ENCODE measurements at regions not wholly inside any gene's neighbourhood (a gene's known extent, or its start where the extent isn't known, plus 50 kb on each side); places are given as distances from the start of the nearest gene placed in this dataset.

DNA sequence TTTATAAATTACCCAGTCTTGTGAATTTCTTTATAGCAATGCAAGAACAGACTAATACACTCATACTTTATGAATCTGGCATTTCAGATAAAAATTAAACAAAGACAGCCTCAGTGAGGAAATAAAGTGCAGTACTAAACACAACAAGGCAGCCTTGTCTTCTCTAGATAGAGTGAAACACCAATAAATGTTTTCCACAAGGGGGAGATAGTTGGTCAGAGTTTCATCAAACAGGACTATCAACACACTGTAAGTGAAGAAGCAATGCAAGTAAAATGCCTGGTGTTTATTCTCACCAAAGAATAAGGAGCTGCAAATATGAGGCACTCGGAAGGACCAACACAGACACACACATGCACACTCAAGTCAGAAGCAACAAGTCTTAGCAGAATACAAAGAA is 62.8 kb downstream of the FAM9B start:
- Histone ChIP-seq H3K9ac (ENCODE audit: low read length in 5 of 5) (no peak overlapping the region), H3K4me3 (ENCODE audit: low read depth in 1 of 5, low read length in 5 of 5) (no peak overlapping the region), H3K4me1 (ENCODE audit: control insufficient read depth in 5 of 5, insufficient read depth in 5 of 5, low read length in 5 of 5) (no peaks in the 10 kb centered on the region), H3K36me3 (ENCODE audit: control insufficient read depth in 5 of 5, insufficient read depth in 5 of 5, low read length in 5 of 5) (no peaks in the 10 kb centered on the region), H3K27me3 (ENCODE audit: control insufficient read depth in 5 of 5, insufficient read depth in 4 of 5, low read length in 5 of 5) (peaks cover 0 to 3% (median 0%) of the 10 kb centered on the region in 5 donors), H3K27ac (ENCODE audit: low read depth, low read length) (no peak overlapping the region), H3K9me3 (ENCODE audit: control insufficient read depth in 5 of 5, low read length in 5 of 5) (peaks cover 0 to 4% (median 0%) of the 10 kb centered on the region in 5 donors)

DNA sequence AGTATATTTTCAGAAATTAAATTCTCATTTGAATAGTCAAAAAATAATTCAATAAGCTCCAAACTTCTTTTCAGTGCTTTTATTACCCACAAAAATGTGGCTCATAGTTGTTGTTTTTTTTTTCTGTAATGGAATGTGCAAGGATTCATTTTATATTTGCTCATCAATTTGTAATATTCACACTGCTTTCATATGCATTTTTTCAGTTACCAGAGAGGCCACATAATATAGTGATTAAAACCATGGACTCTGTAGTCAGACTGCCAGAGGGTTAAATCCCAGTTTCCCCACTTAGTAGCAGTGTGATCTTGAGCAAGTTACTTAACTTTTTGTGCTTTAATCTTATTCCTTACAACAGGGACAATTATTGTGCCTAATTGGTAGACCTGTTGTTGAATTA is 64.5 kb downstream of the FAM9B start:
- no peak overlapping the region for H3K9ac ChIP-seq (ENCODE audit: low read length in 5 of 5)
- no peaks in the 10 kb centered on the region for H3K36me3 ChIP-seq (ENCODE audit: control insufficient read depth in 5 of 5, insufficient read depth in 5 of 5, low read length in 5 of 5)
- no peaks in the 10 kb centered on the region for H3K4me1 ChIP-seq (ENCODE audit: control insufficient read depth in 5 of 5, insufficient read depth in 5 of 5, low read length in 5 of 5)
- H3K27ac ChIP-seq (ENCODE audit: low read depth, low read length), result no peak overlapping the region
- H3K9me3 ChIP-seq (ENCODE audit: control insufficient read depth in 5 of 5, low read length in 5 of 5), result peaks cover 0 to 4% (median 3%) of the 10 kb centered on the region in 5 donors
- peaks cover 0 to 3% (median 0%) of the 10 kb centered on the region in 5 donors for H3K27me3 ChIP-seq (ENCODE audit: control insufficient read depth in 5 of 5, insufficient read depth in 4 of 5, low read length in 5 of 5)
- H3K4me3 ChIP-seq (ENCODE audit: low read depth in 1 of 5, low read length in 5 of 5), result no peak overlapping the region

DNA sequence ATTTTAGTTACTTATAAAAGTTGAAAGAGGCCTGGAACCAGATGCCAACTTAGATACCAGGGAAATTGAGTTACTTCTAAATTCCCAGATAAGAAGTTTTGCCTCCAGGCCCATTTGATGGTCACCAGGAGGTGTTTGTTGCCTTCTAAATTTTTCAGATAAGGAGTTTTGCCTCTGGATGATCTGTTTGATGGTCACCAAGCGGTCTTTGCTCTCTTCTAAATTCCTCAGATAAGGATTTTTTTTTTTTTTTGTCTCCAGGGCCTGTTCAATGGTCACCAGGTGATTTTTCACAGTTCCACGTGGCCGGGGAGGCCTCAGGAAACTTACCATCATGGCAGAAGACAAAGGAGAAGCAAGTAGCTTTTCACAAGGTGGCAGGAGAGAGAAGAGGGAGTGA is 66.5 kb downstream of the FAM9B start:
- Histone ChIP-seq H3K4me1 (ENCODE audit: control insufficient read depth in 5 of 5, insufficient read depth in 5 of 5, low read length in 5 of 5) (no peaks in the 10 kb centered on the region), H3K36me3 (ENCODE audit: control insufficient read depth in 5 of 5, insufficient read depth in 5 of 5, low read length in 5 of 5) (no peaks in the 10 kb centered on the region), H3K27ac (ENCODE audit: low read depth, low read length) (no peak overlapping the region), H3K9me3 (ENCODE audit: control insufficient read depth in 5 of 5, low read length in 5 of 5) (peaks cover 0 to 10% (median 4%) of the 10 kb centered on the region in 5 donors), H3K4me3 (ENCODE audit: low read depth in 1 of 5, low read length in 5 of 5) (no peak overlapping the region), H3K27me3 (ENCODE audit: control insufficient read depth in 5 of 5, insufficient read depth in 4 of 5, low read length in 5 of 5) (peaks cover 0 to 3% (median 0%) of the 10 kb centered on the region in 5 donors), H3K9ac (ENCODE audit: low read length in 5 of 5) (no peak overlapping the region)

DNA sequence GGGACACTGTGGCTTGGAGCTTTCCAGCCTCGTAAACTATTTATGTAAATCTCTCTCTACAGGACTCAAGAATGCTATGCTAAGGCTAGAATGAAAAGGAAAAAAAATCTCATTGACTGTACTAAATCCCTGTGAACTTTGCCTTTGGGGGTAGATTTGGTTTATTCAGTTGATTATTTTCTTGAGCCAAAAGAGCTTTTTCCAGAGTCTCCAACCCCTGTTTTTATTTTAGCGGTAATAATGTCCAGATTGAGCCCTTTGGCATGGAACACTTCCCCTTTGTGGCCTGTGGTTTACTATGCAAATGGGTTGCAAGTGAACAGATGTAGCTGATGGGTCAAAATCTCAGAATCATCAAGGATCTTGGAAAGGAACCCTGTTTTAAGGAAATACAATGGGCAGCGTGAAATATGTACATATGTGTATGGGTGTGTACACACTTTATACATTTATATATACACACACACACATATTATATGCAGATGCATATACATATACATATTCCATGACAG is 72.9 kb downstream of the FAM9B start:
- Histone ChIP-seq H3K4me1 (ENCODE audit: control insufficient read depth in 5 of 5, insufficient read depth in 5 of 5, low read length in 5 of 5) (no peaks in the 10 kb centered on the region), H3K9ac (ENCODE audit: low read length in 5 of 5) (no peak overlapping the region), H3K27ac (ENCODE audit: low read depth, low read length) (no peak overlapping the region), H3K9me3 (ENCODE audit: control insufficient read depth in 5 of 5, low read length in 5 of 5) (peaks cover 0 to 10% (median 0%) of the 10 kb centered on the region in 5 donors), H3K4me3 (ENCODE audit: low read depth in 1 of 5, low read length in 5 of 5) (no peak overlapping the region), H3K36me3 (ENCODE audit: control insufficient read depth in 5 of 5, insufficient read depth in 5 of 5, low read length in 5 of 5) (no peaks in the 10 kb centered on the region), H3K27me3 (ENCODE audit: control insufficient read depth in 5 of 5, insufficient read depth in 4 of 5, low read length in 5 of 5) (peaks cover 0 to 9% (median 5%) of the 10 kb centered on the region in 5 donors)

GRCh38 chrX:8955511-8955910 is 78.4 kb downstream of the FAM9B start:
- Histone ChIP-seq H3K4me3 (ENCODE audit: low read depth in 1 of 5, low read length in 5 of 5) (no peak overlapping the region), H3K9me3 (ENCODE audit: control insufficient read depth in 5 of 5, low read length in 5 of 5) (no peaks in the 10 kb centered on the region), H3K27ac (ENCODE audit: low read depth, low read length) (no peak overlapping the region), H3K9ac (ENCODE audit: low read length in 5 of 5) (no peak overlapping the region), H3K36me3 (ENCODE audit: control insufficient read depth in 5 of 5, insufficient read depth in 5 of 5, low read length in 5 of 5) (no peaks in the 10 kb centered on the region), H3K4me1 (ENCODE audit: control insufficient read depth in 5 of 5, insufficient read depth in 5 of 5, low read length in 5 of 5) (no peaks in the 10 kb centered on the region), H3K27me3 (ENCODE audit: control insufficient read depth in 5 of 5, insufficient read depth in 4 of 5, low read length in 5 of 5) (peaks cover 9 to 25% (median 13%) of the 10 kb centered on the region in 5 donors)

DNA sequence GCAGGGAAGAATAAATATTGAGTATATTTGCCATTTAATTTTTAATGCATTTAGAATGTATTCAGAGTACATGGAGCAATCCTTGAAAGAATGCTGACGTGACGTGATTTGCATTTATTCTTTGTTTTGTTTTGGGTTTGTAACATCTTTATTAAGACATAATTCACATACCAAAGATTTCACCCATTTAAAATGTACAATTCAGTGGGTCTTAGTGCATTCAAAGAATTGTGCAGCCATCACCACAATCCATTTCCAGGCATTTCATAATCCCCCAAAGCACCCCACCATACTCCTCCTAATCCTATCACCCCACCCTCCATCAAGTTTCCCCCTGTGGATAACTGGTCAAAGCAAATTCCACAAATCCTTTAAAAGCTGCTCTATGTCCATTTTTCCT is 87.4 kb downstream of the FAM9B start:
- H3K9ac ChIP-seq (ENCODE audit: low read length in 5 of 5), result no peak overlapping the region
- no peak overlapping the region for H3K27ac ChIP-seq (ENCODE audit: low read depth, low read length)

DNA sequence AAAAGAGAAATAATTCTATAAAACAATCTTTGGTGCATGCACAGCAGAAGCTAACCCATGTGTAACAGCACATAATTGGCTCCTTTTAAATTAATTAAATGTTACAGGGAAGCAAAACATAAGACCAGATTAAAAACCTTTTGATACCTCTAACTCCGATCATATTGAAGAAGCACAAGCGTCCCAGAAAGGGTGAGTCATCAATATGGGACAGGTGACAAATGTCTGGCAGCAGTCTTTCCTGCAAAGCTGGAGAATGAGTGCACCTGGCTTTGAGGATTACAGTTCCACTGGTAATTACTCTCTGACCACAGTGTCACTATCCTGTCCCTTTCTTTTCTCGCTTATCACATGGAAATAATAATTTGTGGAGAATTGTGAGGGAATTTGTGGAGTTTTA is 94.6 kb downstream of the FAM9B start:
- no peaks in the 10 kb centered on the region for H3K4me1 ChIP-seq (ENCODE audit: control insufficient read depth in 5 of 5, insufficient read depth in 5 of 5, low read length in 5 of 5)

More for the DNA sequence above, 87.4 kb downstream of the FAM9B start:
- Histone ChIP-seq H3K4me3 (ENCODE audit: low read depth in 1 of 5, low read length in 5 of 5) (no peak overlapping the region), H3K36me3 (ENCODE audit: control insufficient read depth in 5 of 5, insufficient read depth in 5 of 5, low read length in 5 of 5) (no peaks in the 10 kb centered on the region), H3K27me3 (ENCODE audit: control insufficient read depth in 5 of 5, insufficient read depth in 4 of 5, low read length in 5 of 5) (peaks cover 3 to 12% (median 5%) of the 10 kb centered on the region in 5 donors), H3K9me3 (ENCODE audit: control insufficient read depth in 5 of 5, low read length in 5 of 5) (no peaks in the 10 kb centered on the region), H3K4me1 (ENCODE audit: control insufficient read depth in 5 of 5, insufficient read depth in 5 of 5, low read length in 5 of 5) (no peaks in the 10 kb centered on the region)

GRCh38 chrX:8927701-8928100 is 106.2 kb downstream of the FAM9B start:
- Histone ChIP-seq H3K9ac (ENCODE audit: low read length in 5 of 5) (no peak overlapping the region), H3K4me1 (ENCODE audit: control insufficient read depth in 5 of 5, insufficient read depth in 5 of 5, low read length in 5 of 5) (peaks cover 0 to 5% (median 0%) of the 10 kb centered on the region in 5 donors), H3K4me3 (ENCODE audit: low read depth in 1 of 5, low read length in 5 of 5) (no peak overlapping the region), H3K9me3 (ENCODE audit: control insufficient read depth in 5 of 5, low read length in 5 of 5) (peaks cover 0 to 5% (median 0%) of the 10 kb centered on the region in 5 donors), H3K27me3 (ENCODE audit: control insufficient read depth in 5 of 5, insufficient read depth in 4 of 5, low read length in 5 of 5) (peaks cover 0 to 6% (median 3%) of the 10 kb centered on the region in 5 donors), H3K36me3 (ENCODE audit: control insufficient read depth in 5 of 5, insufficient read depth in 5 of 5, low read length in 5 of 5) (no peaks in the 10 kb centered on the region), H3K27ac (ENCODE audit: low read depth, low read length) (no peak overlapping the region)

More for the DNA sequence above, 94.6 kb downstream of the FAM9B start:
- no peak overlapping the region for H3K27ac ChIP-seq (ENCODE audit: low read depth, low read length)
- H3K9me3 ChIP-seq (ENCODE audit: control insufficient read depth in 5 of 5, low read length in 5 of 5), result peaks cover 0 to 12% (median 0%) of the 10 kb centered on the region in 5 donors
- peaks cover 0 to 7% (median 4%) of the 10 kb centered on the region in 5 donors for H3K27me3 ChIP-seq (ENCODE audit: control insufficient read depth in 5 of 5, insufficient read depth in 4 of 5, low read length in 5 of 5)
- no peak overlapping the region for H3K9ac ChIP-seq (ENCODE audit: low read length in 5 of 5)
- no peak overlapping the region for H3K4me3 ChIP-seq (ENCODE audit: low read depth in 1 of 5, low read length in 5 of 5)
- H3K36me3 ChIP-seq (ENCODE audit: control insufficient read depth in 5 of 5, insufficient read depth in 5 of 5, low read length in 5 of 5), result no peaks in the 10 kb centered on the region

GRCh38 chrX:8927066-8927635 is 106.8 kb downstream of the FAM9B start:
- no peak overlapping the region for H3K4me3 ChIP-seq (ENCODE audit: low read depth in 1 of 5, low read length in 5 of 5)
- no peaks in the 10 kb centered on the region for H3K9me3 ChIP-seq (ENCODE audit: control insufficient read depth in 5 of 5, low read length in 5 of 5)
- no peak overlapping the region for H3K9ac ChIP-seq (ENCODE audit: low read length in 5 of 5)
- no peak overlapping the region for H3K27ac ChIP-seq (ENCODE audit: low read depth, low read length)
- peaks cover 0 to 6% (median 3%) of the 10 kb centered on the region in 5 donors for H3K27me3 ChIP-seq (ENCODE audit: control insufficient read depth in 5 of 5, insufficient read depth in 4 of 5, low read length in 5 of 5)
- peaks cover 0 to 5% (median 0%) of the 10 kb centered on the region in 5 donors for H3K4me1 ChIP-seq (ENCODE audit: control insufficient read depth in 5 of 5, insufficient read depth in 5 of 5, low read length in 5 of 5)
- H3K36me3 ChIP-seq (ENCODE audit: control insufficient read depth in 5 of 5, insufficient read depth in 5 of 5, low read length in 5 of 5), result no peaks in the 10 kb centered on the region

- H3K9ac ChIP-seq (ENCODE audit: low read length in 5 of 5), result no peak overlapping the region
- peaks cover 0 to 12% (median 0%) of the 10 kb centered on the region in 5 donors for H3K27me3 ChIP-seq (ENCODE audit: control insufficient read depth in 5 of 5, insufficient read depth in 4 of 5, low read length in 5 of 5)
- H3K9me3 ChIP-seq (ENCODE audit: control insufficient read depth in 5 of 5, low read length in 5 of 5), result no peaks in the 10 kb centered on the region
- no peak overlapping the region for H3K27ac ChIP-seq (ENCODE audit: low read depth, low read length)
- H3K4me1 ChIP-seq (ENCODE audit: control insufficient read depth in 5 of 5, insufficient read depth in 5 of 5, low read length in 5 of 5), result no peaks in the 10 kb centered on the region
- H3K36me3 ChIP-seq (ENCODE audit: control insufficient read depth in 5 of 5, insufficient read depth in 5 of 5, low read length in 5 of 5), result no peaks in the 10 kb centered on the region
- H3K4me3 ChIP-seq (ENCODE audit: low read depth in 1 of 5, low read length in 5 of 5), result no peak overlapping the region
These were observed 112.3 kb downstream of the FAM9B start for GRCh38 chrX:8921615-8922014.
